ENCODE measurements at regions not wholly inside any gene's neighbourhood (a gene's known extent, or its start where the extent isn't known, plus 50 kb on each side); places are given as distances from the start of the nearest gene placed in this dataset.

DNA sequence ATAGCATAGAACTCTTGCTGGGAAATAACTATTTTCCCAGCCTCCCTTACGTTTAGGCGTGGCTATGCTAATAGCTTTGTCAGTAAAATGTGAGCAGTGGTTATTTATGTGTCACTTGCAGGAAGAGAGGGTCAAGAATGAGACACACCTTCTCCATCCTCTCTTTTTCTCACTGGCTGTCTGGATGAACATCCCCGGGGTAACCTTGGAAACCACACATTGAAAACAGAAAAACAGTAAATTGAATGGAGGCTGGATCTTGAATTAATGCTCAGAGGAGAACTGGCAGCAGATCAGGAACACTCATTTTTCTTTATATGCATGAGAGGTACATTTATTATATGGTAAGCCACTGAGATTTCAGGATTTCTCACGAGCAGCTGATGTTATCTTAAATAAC, 127.6 kb downstream of the DNAJB9 start:
- DNase-seq (ENCODE audit: low read depth, low spot score), result no peak

DNA sequence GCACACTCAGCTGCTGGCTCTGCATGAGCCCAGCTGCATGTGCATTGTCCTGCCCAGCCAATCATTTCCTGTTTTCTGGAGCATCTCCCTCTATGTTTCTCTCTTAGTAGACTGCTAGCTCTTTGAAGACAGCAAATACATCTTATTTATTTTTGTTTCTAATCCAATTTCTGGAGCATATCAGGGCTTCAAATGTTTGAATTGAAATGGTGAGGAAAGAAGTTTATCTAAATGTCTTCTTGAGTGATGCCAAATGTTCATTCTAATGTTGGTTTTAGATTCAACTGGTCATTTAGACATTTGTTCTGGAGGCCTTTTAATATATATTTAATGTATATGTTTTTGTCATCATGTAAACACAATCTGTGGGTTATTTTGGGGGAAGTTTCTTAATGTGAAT, 141.9 kb downstream of the DNAJB9 start:
- no peak for DNase-seq (ENCODE audit: low read depth, low spot score)

DNA sequence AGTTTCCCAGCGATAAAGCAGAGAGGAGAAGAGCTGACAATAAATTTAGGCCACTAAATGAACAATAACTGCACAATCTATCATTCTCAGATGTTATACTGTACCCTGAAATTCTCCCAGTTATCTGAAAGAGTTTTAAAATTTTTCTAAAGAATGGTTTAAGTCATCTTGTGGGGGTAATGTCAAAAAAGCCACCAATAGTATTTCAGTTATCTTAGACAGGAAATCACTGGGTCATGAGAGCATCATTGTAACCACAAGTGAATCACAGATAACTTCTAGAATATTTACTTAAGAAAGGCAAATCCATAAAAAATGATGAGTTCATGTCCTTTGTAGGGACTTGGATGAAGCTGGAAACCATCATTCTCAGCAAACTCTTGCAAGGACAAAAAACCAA, 147.1 kb downstream of the DNAJB9 start:
- DNase-seq (ENCODE audit: low read depth, low spot score), result no peak

DNA sequence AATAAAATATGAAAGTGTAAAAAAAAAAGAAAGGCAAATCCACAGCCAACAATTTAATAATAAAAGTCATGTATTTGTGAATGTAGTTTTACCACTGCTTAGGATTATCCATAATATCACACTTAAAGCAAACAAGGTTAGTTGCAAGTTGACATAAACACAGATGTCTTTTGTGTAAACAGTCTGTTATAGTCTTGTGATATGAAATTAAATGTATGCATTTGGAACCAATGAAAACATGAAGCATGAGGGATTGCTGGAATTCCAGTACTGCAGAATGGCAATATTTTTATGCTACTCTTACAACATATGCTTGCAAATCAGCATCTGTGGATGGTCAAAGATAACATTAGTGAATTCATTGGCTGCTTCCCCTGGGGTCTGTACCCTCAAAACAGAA, 148.1 kb downstream of the DNAJB9 start:
- no peak for DNase-seq (ENCODE audit: low read depth, low spot score)

DNA sequence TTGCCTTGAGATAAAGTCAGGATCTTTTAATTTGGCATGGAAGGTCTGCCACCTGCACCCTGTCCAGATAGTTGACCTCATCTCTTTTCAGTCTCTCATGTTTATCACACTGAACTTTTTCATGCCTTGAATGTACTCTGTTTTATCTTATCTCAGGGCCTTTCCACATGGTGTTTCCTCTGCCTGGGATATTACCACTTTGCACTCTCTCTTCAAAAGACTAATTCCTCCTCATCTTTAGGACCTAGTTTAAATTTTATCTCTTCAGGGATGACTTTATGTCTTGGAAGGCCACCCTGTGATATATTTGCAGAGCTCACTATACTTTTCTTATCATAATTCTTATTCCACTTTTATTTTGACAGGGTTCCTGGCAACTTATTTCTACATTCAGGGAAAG, 150.0 kb downstream of the DNAJB9 start:
- no peak for DNase-seq (ENCODE audit: low read depth, low spot score)

- no peak for DNase-seq (ENCODE audit: low read depth, low spot score)
Measured at GRCh38 chr7:108722561-108722960, 152.9 kb downstream of the DNAJB9 start.

GRCh38 chr7:108723381-108723814, 153.7 kb downstream of the DNAJB9 start:
- DNase-seq (ENCODE audit: low read depth, low spot score), result no peak

- DNase-seq (ENCODE audit: low read depth, low spot score), result no peak
Measured at GRCh38 chr7:108724251-108725100, 154.8 kb downstream of the DNAJB9 start.

GRCh38 chr7:108735814-108736213, 166.1 kb downstream of the DNAJB9 start:
- no peak for DNase-seq (ENCODE audit: low read depth, low spot score)

- DNase-seq (ENCODE audit: low read depth, low spot score), result no peak
Measured at GRCh38 chr7:108736221-108736891, 166.7 kb downstream of the DNAJB9 start.

GRCh38 chr7:108770981-108771745, 201.5 kb downstream of the DNAJB9 start:
- no peak for DNase-seq (ENCODE audit: low read depth, low spot score)

- no peak for DNase-seq (ENCODE audit: low read depth, low spot score)
Measured at GRCh38 chr7:108771853-108772252, 202.2 kb downstream of the DNAJB9 start.

- DNase-seq (ENCODE audit: low read depth, low spot score), result no peak
Measured at GRCh38 chr7:108777966-108778365, 208.3 kb downstream of the DNAJB9 start.

DNA sequence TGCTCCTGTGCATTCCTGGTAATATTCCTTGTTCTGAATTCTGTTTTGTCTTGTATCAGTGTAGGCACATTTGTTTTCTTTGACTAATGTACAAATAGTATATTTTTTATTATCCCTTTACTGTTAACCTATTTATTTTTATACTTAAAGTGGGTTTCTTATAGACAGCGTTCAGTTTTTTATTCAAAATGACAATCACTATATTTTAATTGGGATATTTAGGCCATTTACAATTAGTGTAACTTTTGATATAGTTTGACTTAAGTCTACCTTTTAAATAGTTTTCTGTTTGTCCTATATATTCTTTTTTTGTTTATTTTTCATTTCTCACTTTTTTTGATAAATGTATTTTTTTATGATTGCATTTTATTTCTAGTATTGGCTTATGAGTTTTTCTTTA, 219.8 kb downstream of the DNAJB9 start:
- no peak for DNase-seq (ENCODE audit: low read depth, low spot score)

GRCh38 chr7:108794466-108794865, 224.8 kb downstream of the DNAJB9 start:
- DNase-seq (ENCODE audit: low read depth, low spot score), result no peak

GRCh38 chr7:108802650-108803049, 233.0 kb downstream of the DNAJB9 start:
- DNase-seq (ENCODE audit: low read depth, low spot score), result no peak

GRCh38 chr7:108805808-108806397, 236.2 kb downstream of the DNAJB9 start:
- DNase-seq (ENCODE audit: low read depth, low spot score), result no peak

- no peak for DNase-seq (ENCODE audit: low read depth, low spot score)
Measured at GRCh38 chr7:108808549-108809266, 239.0 kb downstream of the DNAJB9 start.

GRCh38 chr7:108809356-108809755, 239.7 kb downstream of the DNAJB9 start:
- DNase-seq (ENCODE audit: low read depth, low spot score), result no peak

DNA sequence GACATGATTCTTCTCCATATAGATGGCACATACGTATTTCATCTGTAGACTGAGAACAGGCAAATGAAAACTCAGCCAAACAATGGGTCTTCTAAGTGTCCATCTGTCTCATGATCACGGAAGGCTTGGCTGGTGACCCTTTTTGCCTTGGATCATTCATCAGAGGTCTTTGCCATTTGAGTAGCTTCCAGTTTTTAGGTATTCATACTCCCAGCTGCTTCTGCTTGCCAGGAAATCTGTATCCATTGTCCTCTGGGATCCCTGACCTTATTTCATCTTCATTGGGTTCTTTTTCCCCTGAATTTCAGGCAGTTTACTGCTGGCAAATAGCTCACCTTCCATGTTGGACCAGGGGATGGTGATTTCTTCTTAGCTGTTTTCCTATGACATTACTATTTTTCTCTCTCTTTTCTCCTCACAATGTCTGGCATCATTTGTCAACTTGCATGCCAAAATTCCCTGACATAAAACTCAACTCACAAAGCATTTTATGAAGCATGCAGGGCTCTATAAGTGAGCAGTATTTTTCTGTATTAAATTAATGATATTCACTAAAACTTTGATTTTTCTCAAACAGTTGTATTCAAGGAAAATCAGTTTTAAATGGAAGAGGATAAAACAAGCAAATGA, 241.2 kb downstream of the DNAJB9 start:
- DNase-seq (ENCODE audit: low read depth, low spot score), result no peak

Data from brain pericyte (primary cell).